GM19238 (cell line): ENCODE measurements at regions not wholly inside any gene's neighbourhood (a gene's known extent, or its start where the extent isn't known, plus 50 kb on each side); places are given as distances from the start of the nearest gene placed in this dataset.

ENCODE experiments used
- DNase-seq: peaks from one replicate; pipeline ENCODE4 v3.0.0; 2011; ENCODE audit warnings: low spot score; ENCODE audit not compliant: insufficient read length

- DNase-seq = no peak
Observed at GRCh38 chr3:80079886-80080285, 312.1 kb upstream of the ROBO1 start.

- DNase-seq = no peak
Observed at GRCh38 chr3:80068459-80068858, 300.7 kb upstream of the ROBO1 start.

- no peak for DNase-seq
Observed at GRCh38 chr3:80063535-80063934, 295.7 kb upstream of the ROBO1 start.

GRCh38 chr3:80060664-80061063 lies 292.9 kb upstream of the ROBO1 start:
- no peak for DNase-seq

- DNase-seq = no peak
Observed at GRCh38 chr3:80055306-80055705, 287.5 kb upstream of the ROBO1 start.

GRCh38 chr3:80052271-80052670 lies 284.5 kb upstream of the ROBO1 start:
- DNase-seq = no peak

- no peak for DNase-seq
Observed at GRCh38 chr3:80051602-80051962, 283.8 kb upstream of the ROBO1 start.

- DNase-seq = no peak
Observed at GRCh38 chr3:80050826-80051601, 283.2 kb upstream of the ROBO1 start.

- DNase-seq = no peak
Observed at GRCh38 chr3:80043226-80043625, 275.4 kb upstream of the ROBO1 start.

- DNase-seq = no peak
Observed at GRCh38 chr3:80040067-80040466, 272.3 kb upstream of the ROBO1 start.

- no peak for DNase-seq
Observed at GRCh38 chr3:80036176-80036575, 268.4 kb upstream of the ROBO1 start.

- no peak for DNase-seq
Observed at GRCh38 chr3:80035021-80035420, 267.2 kb upstream of the ROBO1 start.

- DNase-seq = no peak
Observed at GRCh38 chr3:80023010-80023409, 255.2 kb upstream of the ROBO1 start.

GRCh38 chr3:80018375-80018774 lies 250.6 kb upstream of the ROBO1 start:
- DNase-seq = no peak

- DNase-seq = no peak
Observed at GRCh38 chr3:80017369-80017768, 249.6 kb upstream of the ROBO1 start.

- DNase-seq = no peak
Observed at GRCh38 chr3:80014576-80014975, 246.8 kb upstream of the ROBO1 start.

GRCh38 chr3:80010021-80010571 lies 242.3 kb upstream of the ROBO1 start:
- DNase-seq = no peak

GRCh38 chr3:80007522-80007921 lies 239.7 kb upstream of the ROBO1 start:
- DNase-seq = no peak

GRCh38 chr3:80006315-80006714 lies 238.5 kb upstream of the ROBO1 start:
- DNase-seq = no peak

GRCh38 chr3:80000022-80000421 lies 232.2 kb upstream of the ROBO1 start:
- DNase-seq = no peak

GRCh38 chr3:79994397-79994796 lies 226.6 kb upstream of the ROBO1 start:
- DNase-seq = no peak

- DNase-seq = no peak
Observed at GRCh38 chr3:79986338-79986737, 218.5 kb upstream of the ROBO1 start.

GRCh38 chr3:79985816-79986215 lies 218.0 kb upstream of the ROBO1 start:
- no peak for DNase-seq
